IPS DF 4.7 (cell line): ENCODE measurements at regions not wholly inside any gene's neighbourhood (a gene's known extent, or its start where the extent isn't known, plus 50 kb on each side); places are given as distances from the start of the nearest gene placed in this dataset.
"Not testable (repeated sequence)": the region's sequence is repeated elsewhere in the genome, so short reads cannot be mapped to it uniquely, and the experiment has no call there.

Source experiments
- DNase-seq: peaks from one replicate; pipeline ENCODE4 v3.0.0-alpha.2; 2013; ENCODE audit warnings: low spot score; ENCODE audit errors: extremely low read depth

- no peak for DNase-seq
Observed at GRCh38 chr14:65153101-65153500, 50.8 kb upstream of the MAX start.

GRCh38 chr14:65156568-65157366 is 54.5 kb upstream of the MAX start:
- no peak for DNase-seq

- DNase-seq, result no peak
Observed at GRCh38 chr14:65159281-65160062, 57.2 kb upstream of the MAX start.

GRCh38 chr14:65160091-65160490 is 57.8 kb upstream of the MAX start:
- DNase-seq, result no peak

GRCh38 chr14:65162031-65162430 is 59.7 kb upstream of the MAX start:
- no peak for DNase-seq

GRCh38 chr14:65164068-65164824 is 61.9 kb upstream of the MAX start:
- DNase-seq, result no peak

- no peak for DNase-seq
Observed at GRCh38 chr14:65164825-65165135, 62.5 kb upstream of the MAX start.

GRCh38 chr14:65167072-65167645 is 64.8 kb upstream of the MAX start:
- no peak for DNase-seq

- DNase-seq, result no peak
Observed at GRCh38 chr14:65168840-65169239, 66.5 kb upstream of the MAX start.

GRCh38 chr14:65169351-65169750 is 67.0 kb upstream of the MAX start:
- DNase-seq, result no peak

- DNase-seq, result no peak
Observed at GRCh38 chr14:65170318-65170717, 68.0 kb upstream of the MAX start.

- DNase-seq, result no peak
Observed at GRCh38 chr14:65170768-65171507, 68.6 kb upstream of the MAX start.

GRCh38 chr14:65173973-65174693 is 71.8 kb upstream of the MAX start:
- DNase-seq, result no peak

GRCh38 chr14:65174783-65175182 is 72.5 kb upstream of the MAX start:
- DNase-seq, result no peak

GRCh38 chr14:65177551-65177950 is 75.2 kb upstream of the MAX start:
- DNase-seq, result no peak

GRCh38 chr14:65179231-65179630 is 76.9 kb upstream of the MAX start:
- not testable (repeated sequence) for DNase-seq

GRCh38 chr14:65179918-65180724 is 77.8 kb upstream of the MAX start:
- DNase-seq, result no peak

- no peak for DNase-seq
Observed at GRCh38 chr14:65180725-65181025, 78.4 kb upstream of the MAX start.

- no peak for DNase-seq
Observed at GRCh38 chr14:65184032-65184764, 81.9 kb upstream of the MAX start.
